ENCODE measurements at regions not wholly inside any gene's neighbourhood (a gene's known extent, or its start where the extent isn't known, plus 50 kb on each side); places are given as distances from the start of the nearest gene placed in this dataset.

DNA sequence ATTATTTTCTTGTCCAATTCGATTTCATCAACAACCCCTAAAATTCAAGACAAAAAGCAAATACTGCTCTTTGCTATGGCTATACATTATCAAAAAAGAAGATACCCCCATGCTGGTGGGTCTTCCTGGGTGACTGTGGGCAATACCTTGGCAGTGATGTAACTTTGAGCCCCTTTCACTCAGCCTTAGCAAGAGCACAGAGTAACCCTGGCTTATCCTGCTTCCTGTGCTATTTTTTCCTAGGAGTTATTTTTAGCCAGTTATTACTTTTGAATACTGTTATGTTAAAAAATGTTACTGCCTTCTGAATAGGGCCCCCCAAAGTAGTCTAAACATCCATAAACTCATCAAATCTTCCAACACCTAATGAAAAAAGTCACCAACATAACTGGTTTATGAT, 145.6 kb upstream of the TSLP start:
- H3K14ac ChIP-seq (ENCODE audit: insufficient read length), result no peak overlapping the region
- no peak overlapping the region for H2AK5ac ChIP-seq (ENCODE audit: low read depth, low read length)
- H4K5ac ChIP-seq (ENCODE audit: insufficient read length, low read depth, low read length), result no peak overlapping the region
- CTCF ChIA-PET (ENCODE audit: partially characterized antibody), result interaction anchor here (0.5 kb wide), 1 partner anchor 217 kb away, joined by 3 read pairs; no protein-coding TSS in a partner anchor
- H3K9me3 ChIP-seq (ENCODE audit: insufficient read depth in 2 of 2, low read depth in 1 of 2, low read length in 1 of 2), result no peaks in the 10 kb centered on the region
- no peak overlapping the region for H3K4me3 ChIP-seq (ENCODE audit: extremely low read depth in 1 of 4, insufficient read depth in 2 of 4, low read depth in 3 of 4, low read length in 4 of 4)
- H3K79me1 ChIP-seq (ENCODE audit: low read depth, low read length), result no peaks in the 10 kb centered on the region
- no peak overlapping the region for H2BK5ac ChIP-seq (ENCODE audit: low read depth, low read length)
- H2BK15ac ChIP-seq (ENCODE audit: low read length), result no peak overlapping the region
- H2BK20ac ChIP-seq (ENCODE audit: low read length), result no peak overlapping the region
- H3K27ac ChIP-seq (ENCODE audit: low read depth, low read length), result no peak overlapping the region
- H3K4me1 ChIP-seq (replicated peaks in 1 of 4; ENCODE audit: control insufficient read depth in 3 of 4, insufficient read depth in 4 of 4, low read length in 3 of 4), result no peaks in the 10 kb centered on the region
- H4K91ac ChIP-seq (replicated peaks; ENCODE audit: insufficient read length, low read length), result no peak overlapping the region
- no peak overlapping the region for H3K56ac ChIP-seq (replicated peaks; ENCODE audit: insufficient read length, low read depth, low read length)
- no peaks in the 10 kb centered on the region for H3K36me3 ChIP-seq (ENCODE audit: control insufficient read depth in 2 of 4, insufficient read depth in 4 of 4, low read length in 3 of 4)
- no peaks in the 10 kb centered on the region; a peak in 1 of 7 replicates for H3K27me3 ChIP-seq (replicated peaks in 1 of 4; ENCODE audit: control insufficient read depth in 3 of 4, extremely low read depth in 1 of 4, insufficient read depth in 3 of 4, low read length in 3 of 4)
- H2BK120ac ChIP-seq (replicated peaks; ENCODE audit: low read depth, low read length), result no peak overlapping the region
- no peaks in the 10 kb centered on the region for H3K79me2 ChIP-seq (ENCODE audit: control insufficient read depth in 1 of 2, insufficient read depth in 2 of 2, low read length in 2 of 2)
- no peak overlapping the region for H3K23ac ChIP-seq (ENCODE audit: insufficient read length)
- H3K4ac ChIP-seq (replicated peaks; ENCODE audit: insufficient read length, low read depth, low read length), result no peak overlapping the region
- 91% methylated on average over 1 of the region's 1 CpG; no CpG with 5 or more reads in 1 of the 2 experiments for whole genome bisulfite sequencing, 2 experiments (ENCODE audit: extremely low coverage in 1 of 2, insufficient coverage in 1 of 2, insufficient read length in 1 of 2, insufficient replicate concordance in 2 of 2, low coverage in 1 of 2, low lambda C conversion rate in 2 of 2, missing lambda C conversion rate in 1 of 2)
- no peak overlapping the region for H3K4me2 ChIP-seq (ENCODE audit: insufficient read depth in 1 of 2, low read depth in 2 of 2, low read length in 2 of 2)
- H4K8ac ChIP-seq (ENCODE audit: extremely low read depth, insufficient read depth, low read length), result no peak overlapping the region
- no peaks in the 10 kb centered on the region for H3K23me2 ChIP-seq (ENCODE audit: low read depth, low read length)
- no peak for DNase-seq (ENCODE audit: low read depth in 1 of 2, low spot score in 2 of 2)
- POLR2A ChIA-PET (ENCODE audit: partially characterized antibody), result no interaction called here
- H3K9ac ChIP-seq (replicated peaks in 1 of 4; ENCODE audit: extremely low read depth in 1 of 4, low read depth in 3 of 4, low read length in 3 of 4), result no peak overlapping the region
- no peak for FAIRE-seq
- H2AFZ ChIP-seq (ENCODE audit: low read length), result 0 out of 2 replicates have a peak overlapping the region, but pooled peaks have one; percentile 39
- H3K18ac ChIP-seq (ENCODE audit: extremely low read depth, low read length), result no peak overlapping the region
- H2BK12ac ChIP-seq (ENCODE audit: low read depth, low read length), result no peak overlapping the region
- H4K20me1 ChIP-seq (replicated peaks in 1 of 2; ENCODE audit: control insufficient read depth in 1 of 2, insufficient read depth in 2 of 2, low read length in 2 of 2), result no peaks in the 10 kb centered on the region
- TF ChIP-seq CBX5 (IDR thresholded peaks at IDR 0.05; ENCODE audit: low read depth, low read length) (no peak), KDM5A (IDR thresholded peaks at IDR 0.05; ENCODE audit: low read length) (no peak), HDAC2 (IDR thresholded peaks at IDR 0.05; ENCODE audit: borderline replicate concordance in 1 of 2, low read depth in 2 of 2, low read length in 2 of 2) (no peak), SRF (IDR thresholded peaks at IDR 0.05; ENCODE audit: low read depth, low read length) (no peak), TBP (IDR thresholded peaks at IDR 0.05; ENCODE audit: low read depth, low read length) (no peak), RBBP5 (IDR thresholded peaks at IDR 0.05; ENCODE audit: borderline replicate concordance, low read depth, low read length) (no peak), PHF8 (conservative IDR thresholded peaks at IDR 0.05; ENCODE audit: low read depth, low read length) (no peak), SIN3A (conservative IDR thresholded peaks at IDR 0.05 in 1 of 2, IDR thresholded peaks at IDR 0.05 in 1 of 2; ENCODE audit: low read depth in 1 of 2, low read length in 2 of 2) (no peak), CEBPB (IDR thresholded peaks at IDR 0.05; ENCODE audit: low read depth, low read length) (no peak), CHD2 (IDR thresholded peaks at IDR 0.05; ENCODE audit: low read length) (no peak), USF2 (IDR thresholded peaks at IDR 0.05; ENCODE audit: low read length) (no peak)
- TF ChIP-seq, protein P1, sequence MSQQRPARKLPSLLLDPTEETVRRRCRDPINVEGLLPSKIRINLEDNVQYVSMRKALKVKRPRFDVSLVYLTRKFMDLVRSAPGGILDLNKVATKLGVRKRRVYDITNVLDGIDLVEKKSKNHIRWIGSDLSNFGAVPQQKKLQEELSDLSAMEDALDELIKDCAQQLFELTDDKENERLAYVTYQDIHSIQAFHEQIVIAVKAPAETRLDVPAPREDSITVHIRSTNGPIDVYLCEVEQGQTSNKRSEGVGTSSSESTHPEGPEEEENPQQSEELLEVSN (IDR thresholded peaks at IDR 0.05), result no peak
